H1 (cell line): ENCODE measurements at regions not wholly inside any gene's neighbourhood (a gene's known extent, or its start where the extent isn't known, plus 50 kb on each side); places are given as distances from the start of the nearest gene placed in this dataset.
"Not testable (repeated sequence)": the region's sequence is repeated elsewhere in the genome, so short reads cannot be mapped to it uniquely, and the experiment has no call there.

Experiments used
- CTCF ChIA-PET: fragments of 300-600 bp; sonication (Branson Sonifier 250); formaldehyde crosslinking; loops from one replicate; lab custom pipeline; 2021; ENCODE audit not compliant: partially characterized antibody; lab: Charles Lee
- POLR2A ChIA-PET: fragments of 300-600 bp; sonication (Branson Sonifier 250); formaldehyde crosslinking; loops from one replicate; lab custom pipeline; 2021; ENCODE audit warnings: inconsistent platforms; ENCODE audit not compliant: partially characterized antibody; lab: Charles Lee
- DNase-seq, 2 experiments: peaks; one replicate each; pipeline versions ENCODE4 v3.0.0 to v3.0.0-alpha.2; 2010 to 2022; ENCODE audit warnings: low spot score in 2 of 2, low read depth in 1 of 2, mixed read lengths in 1 of 2
- FAIRE-seq: peaks from 2 replicates; lab custom pipeline; 2011; peaks lifted over from hg19 to GRCh38; lab: Jason Lieb, UNC
- H2AFZ ChIP-seq: 2 replicates; pipeline ENCODE4 v1.8.1; 2012; ENCODE audit warnings: low read length, inconsistent platforms
- H2AK5ac ChIP-seq: 2 replicates; pipeline ENCODE4 v1.6.1; 2013; ENCODE audit warnings: low read depth, low read length
- H2BK120ac ChIP-seq: replicated peaks from 2 replicates; pipeline ENCODE3; 2013; ENCODE audit warnings: low read depth, low read length, inconsistent platforms
- H2BK12ac ChIP-seq: 2 replicates; pipeline ENCODE4 v1.6.1; 2013; ENCODE audit warnings: low read depth, low read length
- H2BK15ac ChIP-seq: 2 replicates; pipeline ENCODE4 v1.6.1; 2013; ENCODE audit warnings: low read length
- H2BK20ac ChIP-seq: 2 replicates; pipeline ENCODE4 v1.6.1; 2013; ENCODE audit warnings: low read length
- H2BK5ac ChIP-seq: 2 replicates; pipeline ENCODE4 v1.6.1; 2013; ENCODE audit warnings: low read depth, low read length
- H3K14ac ChIP-seq: 2 replicates; pipeline ENCODE4 v1.6.1; 2013; ENCODE audit warnings: inconsistent platforms; ENCODE audit not compliant: insufficient read length
- H3K18ac ChIP-seq: 2 replicates; pipeline ENCODE4 v1.6.1; 2013; ENCODE audit warnings: low read length; ENCODE audit errors: extremely low read depth
- H3K23ac ChIP-seq: 2 replicates; pipeline ENCODE4 v1.6.1; 2013; ENCODE audit warnings: inconsistent platforms; ENCODE audit not compliant: insufficient read length
- H3K23me2 ChIP-seq: 2 replicates; pipeline ENCODE4 v1.6.1; 2013; ENCODE audit warnings: low read depth, low read length
- H3K27ac ChIP-seq: 2 replicates; pipeline ENCODE4 v1.6.1; 2011; ENCODE audit warnings: low read depth, low read length, inconsistent platforms
- H3K27me3 ChIP-seq, 4 experiments: replicated peaks in 1 of 4; 1 replicate in 1 of 4; 2 replicates in 3 of 4; pipeline versions ENCODE4 v1.6.1 to v1.8.1; 2011 to 2013; ENCODE audit warnings: low read length in 3 of 4, mild to moderate bottlenecking in 3 of 4, inconsistent platforms in 2 of 4, mixed read lengths in 2 of 4, moderate library complexity in 1 of 4; ENCODE audit not compliant: control insufficient read depth in 3 of 4, insufficient read depth in 3 of 4; ENCODE audit errors: extremely low read depth in 1 of 4
- H3K36me3 ChIP-seq, 4 experiments: 2 replicates each; pipeline versions ENCODE4 v1.6.1 to v1.8.1; 2011 to 2013; ENCODE audit warnings: mild to moderate bottlenecking in 4 of 4, low read length in 3 of 4, moderate library complexity in 2 of 4, control low read depth in 1 of 4, inconsistent platforms in 1 of 4; ENCODE audit not compliant: insufficient read depth in 4 of 4, control insufficient read depth in 2 of 4
- H3K4ac ChIP-seq: replicated peaks from 2 replicates; pipeline ENCODE3; 2013; ENCODE audit warnings: low read length, low read depth, mixed read lengths, inconsistent platforms; ENCODE audit not compliant: insufficient read length
- H3K4me1 ChIP-seq, 4 experiments: replicated peaks in 1 of 4; 1 replicate in 1 of 4; 2 replicates in 3 of 4; pipeline versions ENCODE4 v1.6.1 to v1.8.1; 2011 to 2013; ENCODE audit warnings: low read length in 3 of 4, inconsistent platforms in 2 of 4, mixed read lengths in 1 of 4; ENCODE audit not compliant: insufficient read depth in 4 of 4, control insufficient read depth in 3 of 4
- H3K4me2 ChIP-seq, 2 experiments: 2 replicates each; pipeline versions ENCODE4 v1.6.1 to v1.8.1; 2011 to 2013; ENCODE audit warnings: low read depth in 2 of 2, low read length in 2 of 2, control low read depth in 1 of 2, inconsistent platforms in 1 of 2, mild to moderate bottlenecking in 1 of 2; ENCODE audit not compliant: insufficient read depth in 1 of 2
- H3K4me3 ChIP-seq, 4 experiments: fragments of 200-600, 300-600 bp in 1 of 4; sonication (generic), shearing (Covaris generic), sonication (Bioruptor Twin) in 1 of 4; 2 replicates each; pipeline versions ENCODE4 v1.5.1 to v1.8.1; 2011 to 2016; ENCODE audit warnings: low read length in 4 of 4, low read depth in 3 of 4, control low read depth in 2 of 4, inconsistent platforms in 2 of 4, mild to moderate bottlenecking in 2 of 4, mixed read lengths in 1 of 4, moderate library complexity in 1 of 4; ENCODE audit not compliant: insufficient read depth in 2 of 4; ENCODE audit errors: extremely low read depth in 1 of 4
- H3K56ac ChIP-seq: replicated peaks from 2 replicates; pipeline ENCODE3; 2013; ENCODE audit warnings: low read depth, mild to moderate bottlenecking, mixed read lengths, low read length, inconsistent platforms; ENCODE audit not compliant: insufficient read length
- H3K79me1 ChIP-seq: 2 replicates; pipeline ENCODE4 v1.6.1; 2013; ENCODE audit warnings: low read depth, low read length, control low read depth
- H3K79me2 ChIP-seq, 2 experiments: 2 replicates each; pipeline versions ENCODE4 v1.6.1 to v1.8.1; 2012 to 2013; ENCODE audit warnings: low read length in 2 of 2, mild to moderate bottlenecking in 2 of 2, inconsistent platforms in 1 of 2; ENCODE audit not compliant: insufficient read depth in 2 of 2, control insufficient read depth in 1 of 2
- H3K9ac ChIP-seq, 4 experiments: replicated peaks in 1 of 4; 1 replicate in 1 of 4; 2 replicates in 3 of 4; pipeline versions ENCODE4 v1.6.1 to v1.8.1; 2011 to 2013; ENCODE audit warnings: low read depth in 3 of 4, low read length in 3 of 4, control low read depth in 2 of 4, mild to moderate bottlenecking in 2 of 4, moderate library complexity in 2 of 4, inconsistent platforms in 1 of 4; ENCODE audit errors: extremely low read depth in 1 of 4
- H3K9me3 ChIP-seq, 2 experiments: 2 replicates each; pipeline versions ENCODE4 v1.6.1 to v1.8.1; 2012 to 2013; ENCODE audit warnings: mild to moderate bottlenecking in 2 of 2, moderate library complexity in 2 of 2, control low read depth in 1 of 2, inconsistent platforms in 1 of 2, low read depth in 1 of 2, low read length in 1 of 2, mixed read lengths in 1 of 2; ENCODE audit not compliant: insufficient read depth in 2 of 2
- H4K20me1 ChIP-seq, 2 experiments: replicated peaks in 1 of 2; 2 replicates each; pipeline versions ENCODE3 to v1.8.1; 2011 to 2013; ENCODE audit warnings: inconsistent platforms in 2 of 2, low read length in 2 of 2, mild to moderate bottlenecking in 1 of 2; ENCODE audit not compliant: insufficient read depth in 2 of 2, control insufficient read depth in 1 of 2
- H4K5ac ChIP-seq: 2 replicates; pipeline ENCODE4 v1.6.1; 2013; ENCODE audit warnings: low read length, low read depth, mixed read lengths, inconsistent platforms; ENCODE audit not compliant: insufficient read length
- H4K8ac ChIP-seq: 2 replicates; pipeline ENCODE4 v1.8.0; 2013; ENCODE audit warnings: mild to moderate bottlenecking, moderate library complexity, low read length, inconsistent platforms; ENCODE audit not compliant: insufficient read depth; ENCODE audit errors: extremely low read depth
- H4K91ac ChIP-seq: replicated peaks from 2 replicates; pipeline ENCODE3; 2013; ENCODE audit warnings: low read length, mixed read lengths, inconsistent platforms; ENCODE audit not compliant: insufficient read length
- WGBS, 2 experiments: shearing (Covaris generic) in 1 of 2; methylation state at CpG; one replicate each; pipeline versions ENCODE4 v1.1.6 to v1.1.7; 2013 to 2015; ENCODE audit warnings: low lambda C conversion rate in 2 of 2, mixed read lengths in 2 of 2, inconsistent platforms in 1 of 2, low coverage in 1 of 2, missing lambda C conversion rate in 1 of 2; ENCODE audit not compliant: insufficient replicate concordance in 2 of 2, insufficient coverage in 1 of 2, insufficient read length in 1 of 2; ENCODE audit errors: extremely low coverage in 1 of 2, missing lambda C conversion rate in 1 of 2; 5-methylcytosine and 5-hydroxymethylcytosine counted together

DNA sequence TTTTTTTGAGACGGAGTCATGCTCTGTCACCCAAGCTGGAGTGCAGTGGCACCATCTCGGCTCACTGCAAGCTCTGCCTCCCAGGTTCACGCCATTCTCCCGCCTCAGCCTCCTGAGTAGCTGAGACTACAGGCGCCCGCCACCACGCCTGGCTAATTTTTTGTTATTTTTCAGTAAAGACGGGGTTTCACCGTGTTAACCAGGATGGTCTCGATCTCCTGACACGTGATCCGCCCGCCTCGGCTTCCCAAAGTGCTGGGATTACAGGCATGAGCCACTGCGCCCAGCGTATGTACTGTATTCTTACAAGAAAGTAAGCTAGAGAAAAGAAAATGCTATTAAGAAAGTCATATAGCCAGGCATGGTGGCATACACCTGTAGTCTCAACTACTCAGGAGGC, 84.8 kb upstream of the CMC1 start:
- H3K79me1 ChIP-seq, H3K79me2 ChIP-seq, H3K36me3 ChIP-seq, H3K27me3 ChIP-seq, H3K9me3 ChIP-seq, H4K91ac ChIP-seq, H3K4ac ChIP-seq, H3K9ac ChIP-seq, H3K4me2 ChIP-seq, H3K4me1 ChIP-seq, H2AFZ ChIP-seq, CTCF ChIA-PET, DNase-seq, H4K20me1 ChIP-seq, H3K23ac ChIP-seq, H3K23me2 ChIP-seq, H2BK15ac ChIP-seq, FAIRE-seq, POLR2A ChIA-PET, H3K18ac ChIP-seq, H2BK12ac ChIP-seq, H4K5ac ChIP-seq, H3K14ac ChIP-seq, H2BK120ac ChIP-seq, H4K8ac ChIP-seq, H2BK20ac ChIP-seq, H2BK5ac ChIP-seq, H3K27ac ChIP-seq, H3K56ac ChIP-seq, H3K4me3 ChIP-seq, H2AK5ac ChIP-seq: not testable (repeated sequence)
- 99% methylated on average over 14 of the region's 16 CpGs; no CpG with 5 or more reads in 1 of the 2 experiments for WGBS, 2 experiments
